Dermis blood vessel endothelial cell (primary cell): ENCODE measurements at regions not wholly inside any gene's neighbourhood (a gene's known extent, or its start where the extent isn't known, plus 50 kb on each side); places are given as distances from the start of the nearest gene placed in this dataset.
"Not testable (repeated sequence)": the region's sequence is repeated elsewhere in the genome, so short reads cannot be mapped to it uniquely, and the experiment has no call there.

Experiments
- DNase-seq: peaks from one replicate; pipeline ENCODE4 v3.0.0; 2010

GRCh38 chr2:31660812-31661335 is 80.1 kb upstream of the SRD5A2 start:
- DNase-seq: no peak

GRCh38 chr2:31660165-31660564 is 79.4 kb upstream of the SRD5A2 start:
- DNase-seq: no peak

GRCh38 chr2:31654241-31654640 is 73.5 kb upstream of the SRD5A2 start:
- DNase-seq: no peak

DNA sequence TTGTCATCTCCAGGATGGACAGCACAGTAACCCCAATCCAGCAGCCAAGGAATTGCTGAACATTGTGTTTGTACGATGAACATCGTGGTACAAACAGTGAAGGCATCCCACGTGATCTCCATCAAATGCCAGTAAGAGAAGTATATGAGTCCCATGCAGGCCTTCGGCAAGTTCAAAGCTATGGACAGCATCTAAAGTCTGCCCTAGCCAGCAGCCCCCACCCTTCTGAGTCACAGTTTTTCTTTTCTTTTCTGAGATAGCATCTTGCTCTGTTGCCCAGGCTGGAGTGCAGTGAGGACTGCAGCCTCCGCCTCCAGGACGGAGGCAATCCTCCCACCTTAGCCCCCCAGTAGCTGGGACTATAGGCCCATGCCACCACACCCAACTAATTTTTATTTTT is 71.0 kb upstream of the SRD5A2 start:
- DNase-seq: no peak

DNA sequence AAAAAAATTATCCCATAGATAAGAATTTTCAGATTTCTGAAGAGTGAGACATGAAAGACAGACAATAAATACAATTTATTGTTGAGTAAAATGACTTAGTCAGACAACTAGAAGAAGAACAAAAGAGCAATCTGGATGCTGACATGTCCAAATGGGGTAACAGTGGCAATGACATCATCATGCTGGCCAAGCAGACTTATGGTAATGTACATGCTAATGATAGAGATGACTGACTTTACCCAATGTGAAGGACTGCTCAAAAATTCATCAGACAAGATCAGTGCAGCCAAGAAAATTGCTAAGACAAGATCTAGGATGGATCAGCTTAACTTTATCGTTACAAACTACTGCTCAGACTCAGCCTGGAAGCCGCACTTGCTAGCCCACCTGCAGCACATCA is 70.5 kb upstream of the SRD5A2 start:
- DNase-seq: no peak

- DNase-seq: no peak
Observed at GRCh38 chr2:31644551-31644950, 63.8 kb upstream of the SRD5A2 start.

- no peak for DNase-seq
Observed at GRCh38 chr2:31642707-31643106, 62.0 kb upstream of the SRD5A2 start.

- not testable (repeated sequence) for DNase-seq
Observed at GRCh38 chr2:31632201-31632600, 51.5 kb upstream of the SRD5A2 start.
